ENCODE measurements at regions not wholly inside any gene's neighbourhood (a gene's known extent, or its start where the extent isn't known, plus 50 kb on each side); places are given as distances from the start of the nearest gene placed in this dataset.

- H3K9ac ChIP-seq = no peak overlapping the region
- H3K4me3 ChIP-seq (ENCODE audit: low read depth, low read length) = no peak overlapping the region
- no peak overlapping the region for H3K4me2 ChIP-seq (ENCODE audit: low read length)
- no peak overlapping the region for H3K27ac ChIP-seq
- no peak for TF ChIP-seq CTCF (IDR thresholded peaks at IDR 0.05)
- no peaks in the 10 kb centered on the region for H3K36me3 ChIP-seq (ENCODE audit: control insufficient read depth, insufficient read depth, low read length)
- H3K79me2 ChIP-seq = no peaks in the 10 kb centered on the region
- H3K27me3 ChIP-seq (ENCODE audit: control insufficient read depth, insufficient read depth, low read length) = no peaks in the 10 kb centered on the region
- no peak overlapping the region for H2AFZ ChIP-seq
- no peaks in the 10 kb centered on the region for H3K9me3 ChIP-seq (ENCODE audit: control insufficient read depth, low read length)
- no peaks in the 10 kb centered on the region for H3K4me1 ChIP-seq
Observed at GRCh38 chr1:34363447-34363846, 186.7 kb downstream of the C1orf94 start.

- no peak overlapping the region for H3K4me2 ChIP-seq (ENCODE audit: low read length)
Observed at GRCh38 chr1:34363915-34364314, 187.2 kb downstream of the C1orf94 start.

GRCh38 chr1:34364376-34364775, 187.7 kb downstream of the C1orf94 start:
- Histone ChIP-seq H3K9me3 (ENCODE audit: control insufficient read depth, low read length) (no peaks in the 10 kb centered on the region), H3K4me3 (ENCODE audit: low read depth, low read length) (no peak overlapping the region), H3K79me2 (no peaks in the 10 kb centered on the region), H3K27ac (no peak overlapping the region), H3K4me1 (no peaks in the 10 kb centered on the region), H3K9ac (no peak overlapping the region), H3K27me3 (ENCODE audit: control insufficient read depth, insufficient read depth, low read length) (no peaks in the 10 kb centered on the region), H3K36me3 (ENCODE audit: control insufficient read depth, insufficient read depth, low read length) (no peaks in the 10 kb centered on the region), H2AFZ (no peak overlapping the region), H3K4me2 (ENCODE audit: low read length) (no peak overlapping the region)
- no peak for TF ChIP-seq CTCF (IDR thresholded peaks at IDR 0.05)

More at GRCh38 chr1:34363915-34364314, 187.2 kb downstream of the C1orf94 start:
- no peak overlapping the region for H3K27ac ChIP-seq
- no peaks in the 10 kb centered on the region for H3K9me3 ChIP-seq (ENCODE audit: control insufficient read depth, low read length)
- no peaks in the 10 kb centered on the region for H3K36me3 ChIP-seq (ENCODE audit: control insufficient read depth, insufficient read depth, low read length)
- no peak overlapping the region for H3K9ac ChIP-seq
- no peak overlapping the region for H2AFZ ChIP-seq
- H3K4me3 ChIP-seq (ENCODE audit: low read depth, low read length) = no peak overlapping the region
- H3K4me1 ChIP-seq = no peaks in the 10 kb centered on the region
- H3K79me2 ChIP-seq = no peaks in the 10 kb centered on the region
- no peak for TF ChIP-seq CTCF (IDR thresholded peaks at IDR 0.05)
- H3K27me3 ChIP-seq (ENCODE audit: control insufficient read depth, insufficient read depth, low read length) = no peaks in the 10 kb centered on the region

- Histone ChIP-seq H3K9ac (no peak overlapping the region), H3K9me3 (ENCODE audit: control insufficient read depth, low read length) (no peaks in the 10 kb centered on the region), H3K27ac (no peak overlapping the region), H3K36me3 (ENCODE audit: control insufficient read depth, insufficient read depth, low read length) (no peaks in the 10 kb centered on the region), H3K27me3 (ENCODE audit: control insufficient read depth, insufficient read depth, low read length) (no peaks in the 10 kb centered on the region), H3K4me1 (no peaks in the 10 kb centered on the region), H3K4me3 (ENCODE audit: low read depth, low read length) (no peak overlapping the region), H3K79me2 (no peaks in the 10 kb centered on the region), H3K4me2 (ENCODE audit: low read length) (no peak overlapping the region), H2AFZ (no peak overlapping the region)
- TF ChIP-seq CTCF (IDR thresholded peaks at IDR 0.05) = no peak
Observed at GRCh38 chr1:34365295-34365694, 188.6 kb downstream of the C1orf94 start.

GRCh38 chr1:34366875-34367624, 190.3 kb downstream of the C1orf94 start:
- H3K4me1 ChIP-seq = no peaks in the 10 kb centered on the region
- no peaks in the 10 kb centered on the region for H3K27me3 ChIP-seq (ENCODE audit: control insufficient read depth, insufficient read depth, low read length)
- no peak overlapping the region for H3K4me2 ChIP-seq (ENCODE audit: low read length)

More at GRCh38 chr1:34366875-34367624, 190.3 kb downstream of the C1orf94 start:
- Histone ChIP-seq H3K79me2 (no peaks in the 10 kb centered on the region), H3K36me3 (ENCODE audit: control insufficient read depth, insufficient read depth, low read length) (no peaks in the 10 kb centered on the region), H3K9ac (no peak overlapping the region), H3K27ac (no peak overlapping the region), H3K4me3 (ENCODE audit: low read depth, low read length) (no peak overlapping the region), H2AFZ (no peak overlapping the region), H3K9me3 (ENCODE audit: control insufficient read depth, low read length) (no peaks in the 10 kb centered on the region)
- no peak for TF ChIP-seq CTCF (IDR thresholded peaks at IDR 0.05)

Measured in parathyroid adenoma (tissue), 2 donors.